GM18498 (cell line): ENCODE measurements at regions not wholly inside any gene's neighbourhood (a gene's known extent, or its start where the extent isn't known, plus 50 kb on each side); places are given as distances from the start of the nearest gene placed in this dataset.
A peak's percentile ranks its signal among the peaks of the same experiment; 100 is the strongest.
"Not testable (repeated sequence)": the region's sequence is repeated elsewhere in the genome, so short reads cannot be mapped to it uniquely, and the experiment has no call there.

Source experiments
- ATAC-seq: cut with Tn5 transposase; IDR thresholded peaks from one replicate; pipeline ENCODE4 v1.9.1; 2021; ENCODE audit warnings: mild to moderate bottlenecking, moderate library complexity; ENCODE audit not compliant: unreplicated experiment

- ATAC-seq = no peak
Measured at GRCh38 chr2:12465631-12466135, 251.1 kb upstream of the TRIB2 start.

GRCh38 chr2:12467303-12467702 is 249.4 kb upstream of the TRIB2 start:
- ATAC-seq = no peak

- ATAC-seq = no peak
Measured at GRCh38 chr2:12469141-12469561, 247.6 kb upstream of the TRIB2 start.

- not testable (repeated sequence) for ATAC-seq
Measured at GRCh38 chr2:12472265-12472664, 244.5 kb upstream of the TRIB2 start.

GRCh38 chr2:12478151-12479064 is 238.3 kb upstream of the TRIB2 start:
- ATAC-seq = no peak

- no peak for ATAC-seq
Measured at GRCh38 chr2:12479065-12479601, 237.6 kb upstream of the TRIB2 start.

GRCh38 chr2:12484536-12485115 is 232.1 kb upstream of the TRIB2 start:
- no peak for ATAC-seq

GRCh38 chr2:12486205-12487118 is 230.3 kb upstream of the TRIB2 start:
- ATAC-seq = no peak

GRCh38 chr2:12487253-12488004 is 229.3 kb upstream of the TRIB2 start:
- no peak for ATAC-seq

GRCh38 chr2:12488352-12489318 is 228.1 kb upstream of the TRIB2 start:
- no peak for ATAC-seq

GRCh38 chr2:12490641-12491040 is 226.1 kb upstream of the TRIB2 start:
- no peak for ATAC-seq

GRCh38 chr2:12492360-12492759 is 224.4 kb upstream of the TRIB2 start:
- ATAC-seq = not testable (repeated sequence)

GRCh38 chr2:12493031-12493513 is 223.7 kb upstream of the TRIB2 start:
- no peak for ATAC-seq

- ATAC-seq = no peak
Measured at GRCh38 chr2:12495247-12495868, 221.4 kb upstream of the TRIB2 start.

- ATAC-seq = no peak
Measured at GRCh38 chr2:12498286-12498685, 218.4 kb upstream of the TRIB2 start.

GRCh38 chr2:12498704-12499103 is 218.0 kb upstream of the TRIB2 start:
- ATAC-seq = no peak

GRCh38 chr2:12500899-12501298 is 215.8 kb upstream of the TRIB2 start:
- ATAC-seq = no peak

- peak; percentile 89 for ATAC-seq
Measured at GRCh38 chr2:12501469-12502158, 215.1 kb upstream of the TRIB2 start.
